M059J (cell line): ENCODE measurements at regions not wholly inside any gene's neighbourhood (a gene's known extent, or its start where the extent isn't known, plus 50 kb on each side); places are given as distances from the start of the nearest gene placed in this dataset.
A peak's percentile ranks its signal among the peaks of the same experiment; 100 is the strongest.

Experiments used
- DNase-seq: peaks from one replicate; pipeline ENCODE4 v3.0.0-alpha.2; 2012; ENCODE audit warnings: low read depth

DNA sequence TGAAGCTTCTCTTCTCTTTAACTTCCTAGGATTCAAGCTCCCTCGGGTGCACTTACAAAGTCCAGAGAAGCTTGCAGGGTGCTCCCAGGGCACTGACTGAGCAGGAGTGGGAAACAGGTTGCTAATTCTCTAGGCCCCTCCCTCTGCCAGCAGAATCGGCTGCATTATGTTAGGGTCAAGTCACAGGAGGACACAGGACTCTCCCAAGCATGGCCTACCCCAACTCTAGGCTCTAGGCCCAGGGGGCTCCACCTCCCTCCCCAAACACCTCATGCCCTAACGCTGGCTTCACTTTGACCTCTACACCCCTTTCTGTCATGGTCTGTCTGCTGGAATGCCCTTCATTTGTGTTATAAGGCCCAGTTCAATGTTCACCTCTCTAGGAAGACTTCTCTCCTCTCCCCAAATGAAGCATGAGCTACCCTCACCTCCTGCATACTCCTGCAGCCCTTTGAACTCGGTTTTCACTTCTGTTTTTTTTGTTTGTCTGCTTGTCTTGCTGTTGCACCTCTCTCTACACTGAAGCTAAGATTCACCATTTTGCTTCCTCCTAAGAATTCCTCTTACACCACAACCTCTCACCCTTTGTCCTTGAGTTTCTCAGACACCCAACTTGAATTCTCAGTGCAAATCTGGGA is 521.8 kb upstream of the ID2 start:
- DNase-seq: no peak

DNA sequence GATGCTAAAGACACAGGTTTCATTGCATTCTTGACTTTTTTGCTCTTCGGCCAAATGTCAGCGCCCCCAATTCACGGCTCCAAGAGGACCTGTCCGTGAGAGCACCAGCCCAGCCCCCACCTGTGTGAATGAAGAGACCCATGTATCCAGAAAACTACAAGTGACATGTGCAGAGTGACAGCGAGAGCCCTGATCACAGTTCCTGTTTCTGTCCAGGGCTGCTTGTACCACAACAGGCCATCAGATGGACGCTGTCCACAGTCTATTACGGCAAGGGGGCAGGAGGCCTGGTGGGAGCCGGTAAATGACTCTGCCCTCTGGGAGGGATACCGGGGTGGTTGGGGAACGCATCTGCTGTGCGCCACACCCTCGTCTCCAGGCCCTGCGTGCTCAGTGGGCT is 520.9 kb upstream of the ID2 start:
- DNase-seq: no peak

DNA sequence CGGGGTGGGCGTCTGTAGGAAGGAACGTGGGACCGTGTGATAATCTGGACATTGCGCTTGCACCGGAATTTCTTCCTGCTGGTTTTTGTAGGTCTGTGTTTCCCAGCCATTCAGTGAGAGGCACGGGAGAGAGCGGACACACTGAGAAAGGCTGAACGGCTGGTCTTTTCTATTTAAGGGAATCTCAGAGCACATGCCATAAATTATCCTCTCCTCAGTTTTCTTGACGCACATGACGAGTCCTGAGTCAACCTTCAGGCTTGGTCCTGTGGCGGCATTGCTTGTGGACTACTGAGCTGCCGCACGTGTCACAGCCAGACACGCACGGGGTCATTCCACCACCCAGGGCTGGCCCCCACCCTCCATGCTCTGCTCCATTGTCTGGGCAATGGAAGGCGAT is 519.3 kb upstream of the ID2 start:
- DNase-seq: peak; percentile 8

DNA sequence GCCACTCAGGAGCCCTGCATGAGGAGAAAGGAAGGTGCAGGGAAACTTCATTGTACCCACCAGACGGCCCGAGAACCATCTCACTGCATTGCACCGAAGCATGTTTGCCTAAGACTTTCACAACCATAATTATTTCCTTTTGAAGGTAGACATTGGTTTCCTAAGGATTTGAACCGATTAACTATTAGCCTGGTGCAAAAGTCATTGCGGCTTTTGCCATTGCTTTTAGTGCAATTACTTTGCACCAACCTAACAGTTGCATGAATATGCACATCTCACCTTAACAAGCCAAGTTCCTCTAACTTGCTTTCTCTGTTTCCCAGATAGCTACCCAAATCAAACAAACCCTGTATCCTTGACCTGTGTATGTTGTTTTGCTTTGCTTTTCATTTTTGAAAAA is 516.3 kb upstream of the ID2 start:
- DNase-seq: no peak

DNA sequence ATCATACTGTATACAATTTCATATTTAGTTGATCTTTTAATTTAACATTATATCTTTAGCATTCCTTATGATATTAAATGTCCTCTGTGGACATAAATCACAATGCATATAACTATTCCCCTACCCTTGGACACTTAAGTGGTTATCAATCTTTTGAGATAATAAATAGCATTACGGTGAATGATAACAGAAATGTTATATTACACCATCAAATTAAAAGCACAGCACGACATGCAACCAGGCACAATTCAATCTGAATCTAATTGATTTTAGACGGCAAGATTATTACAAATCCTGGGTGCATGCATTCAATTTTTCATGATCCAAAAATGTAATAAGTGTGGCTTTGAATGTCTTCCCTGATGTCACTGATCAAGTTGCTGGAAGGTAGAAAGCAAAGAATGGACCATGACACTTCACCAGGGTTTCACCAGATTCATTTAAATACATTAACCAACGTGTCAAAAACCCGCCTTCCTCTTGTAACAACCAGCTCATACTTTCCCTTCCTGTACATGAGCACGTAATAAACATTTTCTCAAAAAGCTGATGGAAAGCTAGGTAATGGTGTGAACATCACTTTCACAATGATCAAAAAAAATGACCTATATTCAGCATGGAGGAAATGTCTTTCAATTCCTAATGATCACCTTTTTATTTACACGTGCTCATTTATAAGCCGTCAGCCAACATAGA is 513.7 kb upstream of the ID2 start:
- no peak for DNase-seq

DNA sequence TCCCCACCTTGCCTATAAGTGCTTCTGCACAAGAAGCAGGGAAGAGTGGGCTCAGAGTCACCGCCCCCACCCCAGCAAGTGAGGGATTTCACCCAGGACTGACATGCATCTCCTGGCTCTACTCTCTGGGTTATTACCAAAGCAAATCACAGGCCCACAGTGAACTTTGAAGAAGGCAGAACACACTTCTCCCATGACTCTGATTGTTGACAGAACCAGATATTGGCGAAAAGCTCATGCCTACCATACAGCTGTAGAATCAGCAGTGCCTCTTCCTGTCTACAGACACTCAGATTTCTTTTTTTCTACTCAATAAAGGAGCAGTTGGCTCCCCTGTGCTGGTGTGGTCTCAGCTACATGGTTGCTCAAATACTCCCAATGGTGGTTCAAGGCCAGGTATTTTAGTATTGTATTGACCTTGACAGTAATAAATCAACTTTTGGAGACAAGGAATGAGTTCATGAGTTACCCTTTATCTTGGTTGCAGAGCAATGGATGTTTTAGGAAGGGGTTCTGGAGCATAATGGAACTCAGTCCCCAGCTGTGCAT is 512.9 kb upstream of the ID2 start:
- no peak for DNase-seq

DNA sequence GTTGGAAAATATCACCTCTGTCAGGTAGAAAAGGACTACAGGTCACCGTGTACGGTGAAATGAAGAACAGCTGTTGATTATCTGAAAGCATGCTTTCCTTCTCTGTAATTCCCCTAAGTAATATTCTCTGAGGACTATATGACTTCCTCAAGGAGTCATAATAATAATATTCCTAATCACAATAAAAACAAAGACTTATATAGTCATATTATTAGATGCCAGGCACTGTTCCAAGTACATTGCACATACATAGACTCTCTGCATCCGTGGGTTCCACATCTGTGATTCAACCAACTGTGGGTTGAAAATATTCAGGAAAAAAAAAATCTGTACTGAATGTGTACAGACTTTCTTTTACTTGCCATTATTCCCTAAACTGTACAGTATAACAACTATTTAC is 512.4 kb upstream of the ID2 start:
- no peak for DNase-seq

DNA sequence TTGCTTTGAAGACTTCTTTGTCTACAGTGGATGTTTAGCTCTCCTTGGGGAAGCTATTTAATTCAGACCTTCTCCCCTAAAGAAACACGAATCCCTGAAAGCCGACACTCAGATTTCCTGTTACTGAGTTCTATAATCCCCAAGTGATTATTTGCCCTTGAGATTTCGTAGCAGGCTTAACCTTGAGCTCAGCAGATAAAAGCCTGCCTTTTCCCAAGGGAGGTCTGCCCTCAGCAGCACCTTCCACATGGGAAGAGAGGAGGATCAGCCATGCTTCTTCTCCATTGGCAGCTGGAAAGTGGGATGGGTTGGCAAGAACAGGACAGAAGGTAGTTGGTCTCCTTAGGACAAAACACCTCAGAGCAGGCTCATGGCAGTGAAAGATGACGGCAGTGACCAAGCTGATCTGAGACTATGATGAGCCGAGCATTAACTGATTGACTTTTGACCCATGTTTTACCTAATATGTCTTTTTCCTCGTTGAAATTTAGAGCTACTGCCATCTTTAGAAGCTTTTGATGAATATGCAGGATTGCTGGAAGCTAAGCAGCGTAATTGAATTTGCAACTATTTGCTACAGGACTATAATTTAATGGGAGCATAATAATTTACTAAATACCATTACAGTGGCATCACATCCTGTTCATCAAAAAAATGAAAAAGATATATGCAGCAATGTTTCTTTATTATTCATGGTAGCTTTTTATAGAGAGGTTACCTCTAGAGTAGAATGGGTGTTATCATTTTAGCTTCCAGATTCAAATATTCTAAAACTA is 511.1 kb upstream of the ID2 start:
- DNase-seq: no peak

DNA sequence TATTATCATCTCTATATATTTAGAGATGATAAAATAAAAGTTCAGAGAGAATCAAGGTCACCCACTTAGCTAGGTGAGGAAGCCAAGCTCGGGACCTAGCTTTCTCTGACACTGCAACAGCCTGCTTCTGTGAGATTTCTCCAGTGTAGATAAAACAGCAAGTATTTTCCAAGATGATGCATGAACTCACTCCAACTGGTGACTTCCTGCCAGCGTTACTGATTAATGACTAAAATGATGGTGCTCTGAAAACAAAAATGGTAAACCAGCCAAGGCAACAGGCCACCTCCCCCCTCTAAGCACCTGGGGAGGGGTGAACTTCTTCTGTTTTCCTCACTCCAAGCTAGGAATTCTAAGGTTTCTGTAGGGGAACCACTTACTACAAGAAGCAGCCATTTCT is 510.2 kb upstream of the ID2 start:
- no peak for DNase-seq

DNA sequence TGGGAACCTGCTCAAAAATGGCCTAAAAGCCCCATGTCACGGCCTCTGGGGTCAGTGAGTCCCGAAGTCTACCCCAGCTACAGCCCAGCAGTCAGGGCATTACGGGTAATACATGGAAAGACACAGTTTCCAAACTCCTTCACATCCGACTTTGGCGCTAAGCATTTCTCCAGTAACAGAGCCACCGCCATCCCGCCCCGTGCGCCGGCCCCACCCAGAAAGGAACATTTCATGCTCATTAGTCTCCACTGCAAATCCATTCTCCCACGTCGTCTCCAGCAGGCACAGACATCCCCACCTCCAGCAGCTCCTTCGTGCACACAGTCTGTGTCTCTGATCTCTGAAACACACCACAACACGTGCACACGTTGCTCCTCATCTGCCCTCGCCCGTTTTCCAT is 509.2 kb upstream of the ID2 start:
- DNase-seq: no peak

DNA sequence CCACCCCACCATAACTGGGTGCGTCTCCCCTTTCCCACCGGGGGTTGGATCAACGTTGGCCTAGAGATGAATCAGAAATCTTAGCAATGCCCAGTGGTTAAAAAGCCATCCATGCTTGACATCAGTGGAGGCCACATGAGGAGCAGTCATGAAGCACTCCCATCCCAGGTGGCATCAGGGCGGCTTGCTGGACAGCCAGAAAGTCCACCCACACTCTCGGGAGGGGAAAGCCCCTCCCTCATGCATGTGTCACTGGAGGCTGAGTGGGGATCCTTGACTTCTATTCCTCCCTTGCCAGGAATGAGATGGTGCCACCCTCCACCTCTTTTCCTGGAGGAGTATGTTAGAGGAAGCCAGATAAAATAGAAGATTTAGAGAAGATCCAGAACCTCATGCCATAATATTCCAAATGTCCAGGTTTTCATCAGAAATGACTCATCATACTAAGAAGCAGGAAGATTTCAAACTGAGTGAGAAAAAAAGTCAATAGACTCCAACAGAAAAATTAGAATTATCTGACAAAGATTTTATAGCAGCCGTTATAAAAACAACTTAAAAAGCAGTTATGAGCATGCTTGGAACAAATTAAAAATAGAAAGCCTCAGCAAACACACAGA is 507.1 kb upstream of the ID2 start:
- DNase-seq: no peak

DNA sequence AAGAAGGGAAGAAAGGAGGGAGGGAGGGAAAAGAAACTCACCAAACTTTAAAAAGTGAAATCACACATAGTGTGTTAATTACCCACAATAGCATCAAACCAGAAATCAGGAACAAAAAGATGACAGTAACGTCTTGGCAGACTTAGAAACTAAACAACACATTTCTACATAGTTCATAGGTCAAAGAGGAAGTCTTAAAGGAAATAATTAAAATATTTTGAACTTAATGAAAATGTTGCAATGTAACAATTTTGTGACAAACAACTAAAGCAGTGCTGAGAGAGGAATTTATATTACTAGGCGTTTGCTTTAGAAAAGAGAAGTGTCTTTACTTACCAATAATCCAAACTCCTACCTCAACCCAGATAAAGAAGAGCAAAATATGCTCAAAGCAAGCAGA is 505.0 kb upstream of the ID2 start:
- DNase-seq: no peak

DNA sequence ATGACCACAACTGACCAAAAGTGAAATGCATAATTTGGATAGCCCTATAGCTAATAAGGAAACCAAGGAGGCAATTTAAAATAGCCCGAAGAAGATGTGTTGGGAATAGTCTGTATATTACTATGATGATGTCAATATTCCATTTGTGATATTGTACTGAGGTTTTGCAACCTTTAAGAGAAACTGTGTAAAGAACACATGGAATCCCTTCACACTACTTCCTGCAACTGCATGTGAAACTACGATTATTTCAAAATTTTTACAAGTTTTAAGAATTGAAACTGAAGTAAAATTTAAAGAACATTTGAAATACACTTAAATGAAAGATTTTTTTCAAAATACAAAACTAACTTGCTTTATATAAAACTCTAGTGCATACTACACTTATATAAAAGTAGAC is 504.3 kb upstream of the ID2 start:
- no peak for DNase-seq

DNA sequence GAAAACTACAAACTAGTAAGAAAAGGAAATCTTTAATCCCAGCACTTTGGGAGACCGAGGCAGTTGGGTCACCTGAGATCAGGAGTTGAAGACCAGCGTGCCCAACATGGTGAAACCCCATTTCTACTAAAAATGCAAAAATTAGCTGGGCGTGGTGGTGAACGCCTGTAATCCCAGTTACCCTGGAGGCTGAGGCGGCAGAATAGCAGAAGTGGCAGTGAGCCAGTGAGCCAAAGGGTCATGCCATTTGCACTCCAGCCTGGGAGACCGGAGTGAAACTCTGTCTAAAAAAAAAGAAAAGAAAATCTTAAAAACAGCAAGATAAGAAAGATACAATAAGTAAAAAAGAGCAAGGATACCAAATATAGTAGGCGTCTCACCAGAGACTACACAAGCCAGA is 502.9 kb upstream of the ID2 start:
- DNase-seq: no peak

DNA sequence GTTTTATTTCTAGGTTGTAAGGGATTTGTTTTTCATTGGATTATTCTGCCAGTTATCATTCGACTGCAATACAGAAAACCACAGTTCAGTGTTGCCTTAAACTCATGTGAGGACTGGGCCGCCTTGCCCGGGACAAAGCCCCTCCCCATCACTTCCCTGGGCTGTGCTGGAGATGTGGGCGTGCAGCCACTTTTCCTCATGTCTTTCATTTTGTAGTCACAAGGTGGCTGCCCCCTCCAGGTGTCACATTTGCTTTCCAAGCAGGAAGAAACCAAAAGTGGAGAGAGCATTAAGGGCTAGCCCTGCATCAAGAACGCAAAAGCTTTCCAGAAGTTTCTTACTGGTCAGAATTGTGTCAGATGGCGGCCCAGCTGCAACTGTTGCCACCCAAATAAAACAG is 492.5 kb upstream of the ID2 start:
- DNase-seq: no peak

DNA sequence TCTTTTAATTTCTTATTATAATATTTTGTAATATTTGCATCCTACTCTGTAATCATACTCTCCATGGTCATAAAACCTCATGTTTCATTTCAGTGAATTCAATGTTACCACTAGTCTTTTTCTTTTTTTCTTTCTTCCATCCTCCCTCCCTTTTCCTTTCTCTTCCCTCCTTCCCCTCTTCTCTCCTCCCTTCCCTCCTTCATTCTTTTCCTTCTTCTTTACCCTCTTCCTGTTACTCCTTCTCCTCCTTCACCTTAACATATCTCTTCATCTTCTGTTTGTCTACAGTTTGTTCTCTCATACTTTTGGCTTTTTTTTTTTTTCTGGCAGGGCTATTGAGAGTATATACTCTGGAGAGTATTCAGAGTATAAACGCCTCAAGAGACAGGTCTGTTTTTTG is 491.6 kb upstream of the ID2 start:
- DNase-seq: no peak

DNA sequence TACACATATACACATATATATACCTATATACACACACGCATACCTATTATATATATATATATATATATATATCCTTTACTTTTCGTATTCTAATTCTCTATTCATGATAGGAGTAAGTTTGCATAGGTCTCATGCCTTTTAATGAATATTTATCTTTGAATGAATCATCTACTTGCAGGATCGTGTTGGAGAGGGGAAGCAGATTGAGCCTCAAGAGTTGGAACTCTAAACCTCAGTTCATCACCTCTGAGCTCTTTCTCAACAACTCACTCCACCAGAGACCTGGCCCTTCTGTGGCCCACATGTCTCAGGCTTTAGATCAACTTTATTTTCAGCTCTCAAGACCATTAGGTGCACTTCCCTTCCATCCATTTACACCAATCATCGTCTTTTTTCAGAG is 490.4 kb upstream of the ID2 start:
- DNase-seq: no peak

DNA sequence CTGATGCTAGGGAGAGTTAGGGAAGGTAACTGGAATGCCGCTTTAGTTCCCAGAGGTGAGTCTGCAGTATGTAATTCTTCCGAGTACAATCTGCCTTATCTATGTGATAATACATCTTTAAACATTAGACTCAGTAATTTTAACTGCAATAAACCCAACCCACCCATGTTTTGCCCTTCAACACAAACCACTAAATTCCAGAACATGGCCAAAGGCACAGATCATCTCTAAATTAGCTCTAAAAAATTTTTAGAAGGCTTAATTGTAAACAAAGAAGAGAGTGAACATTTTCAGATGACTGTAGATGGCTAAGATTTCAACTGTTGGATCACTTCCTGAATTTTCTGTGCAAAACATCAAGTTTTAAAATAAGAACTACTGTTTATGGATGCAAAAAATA is 488.7 kb upstream of the ID2 start:
- no peak for DNase-seq

DNA sequence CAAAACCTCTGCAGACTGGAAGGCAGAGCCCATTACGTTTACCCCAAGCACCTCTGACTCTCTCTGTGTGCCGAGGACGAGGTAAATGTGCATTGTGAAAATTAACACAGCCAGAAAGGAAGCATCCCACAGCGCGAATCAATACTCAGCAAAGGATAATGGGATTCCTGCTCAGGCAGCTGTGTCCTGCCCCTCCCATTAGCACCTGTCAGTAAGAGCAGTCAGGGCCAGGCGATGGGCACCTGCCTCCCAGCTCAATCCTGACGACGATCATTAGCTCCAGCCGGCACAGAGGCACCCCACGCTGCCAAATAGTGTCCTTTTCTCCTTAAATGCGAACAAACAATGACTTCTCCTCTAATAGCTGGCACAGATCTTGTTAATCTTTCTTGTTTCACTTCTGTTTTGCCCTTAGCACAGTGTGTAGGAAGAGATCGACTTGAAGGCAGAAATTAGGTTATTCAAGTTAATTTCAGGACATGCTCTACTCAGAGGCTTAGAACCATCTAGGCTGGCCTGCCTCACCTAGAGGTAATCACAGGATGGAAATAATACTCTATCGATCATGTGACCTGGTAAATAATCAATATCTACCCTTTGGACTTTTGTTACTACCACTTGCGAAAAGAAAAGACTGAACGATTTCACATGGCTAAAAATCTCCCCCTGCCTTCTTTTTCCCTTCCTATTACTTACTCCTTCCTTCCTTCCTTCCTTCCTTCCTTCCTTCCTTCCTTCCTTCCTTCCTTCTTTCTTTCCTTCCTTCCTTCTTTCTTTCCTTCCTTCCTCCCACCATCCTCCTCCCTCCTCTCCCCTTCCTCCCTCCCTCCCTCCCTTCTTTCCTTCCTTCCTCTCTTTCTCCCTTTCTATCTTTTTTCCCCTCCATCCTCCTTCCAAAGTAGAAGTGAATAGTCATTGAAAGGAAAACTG is 487.9 kb upstream of the ID2 start:
- no peak for DNase-seq

DNA sequence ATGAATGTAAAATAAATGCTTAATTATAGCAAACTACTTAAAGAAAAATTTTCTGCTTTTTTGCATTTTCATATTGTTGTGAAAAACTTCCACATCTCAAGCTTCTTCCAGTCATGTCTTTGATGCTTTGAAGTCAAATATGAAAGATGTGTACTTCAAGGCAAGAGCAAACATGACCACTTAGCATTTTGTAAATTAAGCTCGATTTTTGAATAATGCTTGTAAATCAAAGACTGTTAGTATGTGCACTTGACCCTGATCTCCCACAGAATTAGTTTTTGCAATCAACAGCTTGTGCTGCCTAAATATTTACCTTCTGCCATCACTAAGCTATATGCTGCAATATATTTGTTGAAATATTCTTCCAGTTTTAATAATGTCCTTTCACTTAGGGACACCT is 486.1 kb upstream of the ID2 start:
- DNase-seq: no peak

DNA sequence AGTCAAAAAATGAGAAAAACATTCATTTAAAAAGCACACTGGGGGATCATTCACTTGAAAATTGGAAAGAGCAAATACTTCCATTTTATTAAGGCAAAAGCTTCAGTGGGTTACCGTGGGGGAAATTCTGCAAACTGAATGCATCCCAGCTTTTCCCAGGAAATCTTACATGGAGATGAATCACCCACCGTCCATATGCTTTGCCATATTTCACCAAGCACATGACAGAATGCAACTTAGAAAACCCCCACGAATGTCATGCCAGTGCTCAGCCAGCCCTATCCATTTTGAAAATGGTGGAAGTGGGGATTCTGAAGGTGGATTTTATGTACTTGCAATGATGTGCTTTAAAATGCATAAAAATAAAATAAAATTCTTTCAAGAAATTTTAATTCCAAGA is 485.5 kb upstream of the ID2 start:
- DNase-seq: no peak
